Epithelial cell of proximal tubule (primary cell): ENCODE measurements at regions not wholly inside any gene's neighbourhood (a gene's known extent, or its start where the extent isn't known, plus 50 kb on each side); places are given as distances from the start of the nearest gene placed in this dataset.

Experiments
- DNase-seq: peaks from one replicate; pipeline ENCODE4 v3.0.0-alpha.2; 2011; ENCODE audit warnings: low read depth
- H3K4me3 ChIP-seq: 2 replicates; pipeline ENCODE4 v1.5.1; 2011; ENCODE audit warnings: low read depth, mild to moderate bottlenecking, low read length
- TF ChIP-seq, protein P1 (sequence below): conservative IDR thresholded peaks from 2 replicates; pipeline ENCODE4 v1.5.1; 2012; ENCODE audit warnings: low read depth, mild to moderate bottlenecking, low read length

DNA sequence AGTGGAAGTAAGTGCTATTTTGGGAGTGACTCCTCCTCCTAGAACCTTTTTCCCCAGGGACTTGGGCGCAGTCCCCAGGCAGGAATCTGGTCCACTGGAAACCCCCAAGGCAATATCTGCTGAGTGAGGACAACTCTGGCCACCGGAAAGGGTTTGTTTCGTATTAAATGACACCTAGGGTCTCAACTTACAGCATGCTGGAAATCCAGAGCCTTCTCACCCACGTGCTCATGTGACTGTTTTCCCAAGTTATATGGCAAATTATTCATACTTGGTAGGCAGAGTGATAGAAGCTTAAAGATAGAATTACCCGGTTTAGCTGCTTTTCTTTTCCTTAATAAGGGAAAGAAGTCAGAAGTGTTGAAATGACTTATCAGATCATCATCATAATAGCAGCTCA, 436.9 kb upstream of the SPRED2 start:
- TF ChIP-seq, protein P1, sequence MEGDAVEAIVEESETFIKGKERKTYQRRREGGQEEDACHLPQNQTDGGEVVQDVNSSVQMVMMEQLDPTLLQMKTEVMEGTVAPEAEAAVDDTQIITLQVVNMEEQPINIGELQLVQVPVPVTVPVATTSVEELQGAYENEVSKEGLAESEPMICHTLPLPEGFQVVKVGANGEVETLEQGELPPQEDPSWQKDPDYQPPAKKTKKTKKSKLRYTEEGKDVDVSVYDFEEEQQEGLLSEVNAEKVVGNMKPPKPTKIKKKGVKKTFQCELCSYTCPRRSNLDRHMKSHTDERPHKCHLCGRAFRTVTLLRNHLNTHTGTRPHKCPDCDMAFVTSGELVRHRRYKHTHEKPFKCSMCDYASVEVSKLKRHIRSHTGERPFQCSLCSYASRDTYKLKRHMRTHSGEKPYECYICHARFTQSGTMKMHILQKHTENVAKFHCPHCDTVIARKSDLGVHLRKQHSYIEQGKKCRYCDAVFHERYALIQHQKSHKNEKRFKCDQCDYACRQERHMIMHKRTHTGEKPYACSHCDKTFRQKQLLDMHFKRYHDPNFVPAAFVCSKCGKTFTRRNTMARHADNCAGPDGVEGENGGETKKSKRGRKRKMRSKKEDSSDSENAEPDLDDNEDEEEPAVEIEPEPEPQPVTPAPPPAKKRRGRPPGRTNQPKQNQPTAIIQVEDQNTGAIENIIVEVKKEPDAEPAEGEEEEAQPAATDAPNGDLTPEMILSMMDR = no peak
- DNase-seq = no peak
- H3K4me3 ChIP-seq = no peak overlapping the region

- DNase-seq = no peak
- TF ChIP-seq, protein P1 = no peak
- no peak overlapping the region for H3K4me3 ChIP-seq
Measured at GRCh38 chr2:65868177-65868576, 435.8 kb upstream of the SPRED2 start.

- no peak overlapping the region for H3K4me3 ChIP-seq
- DNase-seq = no peak
- TF ChIP-seq, protein P1 = no peak
Measured at GRCh38 chr2:65867446-65867845, 435.0 kb upstream of the SPRED2 start.

- TF ChIP-seq, protein P1 = no peak
- no peak for DNase-seq
- no peak overlapping the region for H3K4me3 ChIP-seq
Measured at GRCh38 chr2:65866148-65866547, 433.7 kb upstream of the SPRED2 start.

- TF ChIP-seq, protein P1 = no peak
- DNase-seq = no peak
- no peak overlapping the region for H3K4me3 ChIP-seq
Measured at GRCh38 chr2:65864619-65865018, 432.2 kb upstream of the SPRED2 start.

DNA sequence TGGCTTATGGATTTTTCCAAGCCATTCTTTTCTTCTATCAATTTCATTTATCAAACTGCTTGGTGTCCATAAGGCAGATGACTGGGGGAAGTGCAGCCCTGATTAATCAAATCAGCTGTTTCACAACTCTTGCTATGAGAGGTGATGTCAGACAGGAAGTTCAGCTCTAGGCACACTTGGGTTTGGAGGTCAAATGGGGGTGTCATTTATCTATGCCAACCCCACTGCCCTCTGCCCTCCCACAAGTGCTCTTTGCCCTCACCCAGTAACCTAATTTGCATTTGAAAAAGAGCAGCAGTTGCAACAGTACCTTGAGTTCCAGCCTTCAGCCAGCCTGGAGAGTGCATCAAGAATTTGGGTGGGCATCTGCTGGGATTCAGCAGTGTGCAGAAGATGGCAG, 431.3 kb upstream of the SPRED2 start:
- TF ChIP-seq, protein P1 = no peak
- no peak for DNase-seq
- no peak overlapping the region for H3K4me3 ChIP-seq

- no peak for DNase-seq
- TF ChIP-seq, protein P1 = no peak
- H3K4me3 ChIP-seq = no peak overlapping the region
Measured at GRCh38 chr2:65856928-65857327, 424.5 kb upstream of the SPRED2 start.
